Liver (tissue), 8 donors: ENCODE measurements at regions not wholly inside any gene's neighbourhood (a gene's known extent, or its start where the extent isn't known, plus 50 kb on each side); places are given as distances from the start of the nearest gene placed in this dataset.

Experiments used
- DNase-seq: peaks from one replicate; pipeline ENCODE4 v3.0.0-alpha.2; 2017; ENCODE audit warnings: low spot score
- H3K27ac ChIP-seq, 2 donors: one replicate each; pipeline ENCODE4 v1.7.0; 2013; ENCODE audit warnings: inconsistent platforms in 2 of 2, low read length in 2 of 2, control low read depth in 1 of 2, low read depth in 1 of 2, mild to moderate bottlenecking in 1 of 2
- H3K27me3 ChIP-seq, 4 donors: one replicate each; pipeline versions ENCODE4 v1.6.1 to v1.7.0; 2013; ENCODE audit warnings: low read length in 3 of 4, inconsistent platforms in 1 of 4, mild to moderate bottlenecking in 1 of 4, moderate library complexity in 1 of 4; ENCODE audit not compliant: control insufficient read depth in 4 of 4, insufficient read depth in 4 of 4
- H3K36me3 ChIP-seq, 4 donors: one replicate each; pipeline versions ENCODE4 v1.6.1 to v1.7.0; 2013; ENCODE audit warnings: low read length in 3 of 4, mild to moderate bottlenecking in 3 of 4, low read depth in 1 of 4, moderate library complexity in 1 of 4; ENCODE audit not compliant: control insufficient read depth in 4 of 4, insufficient read depth in 3 of 4
- H3K4me1 ChIP-seq, 4 donors: one replicate each; pipeline versions ENCODE4 v1.6.1 to v1.7.0; 2013; ENCODE audit warnings: low read length in 3 of 4, mild to moderate bottlenecking in 3 of 4, moderate library complexity in 1 of 4; ENCODE audit not compliant: control insufficient read depth in 4 of 4, insufficient read depth in 4 of 4
- H3K4me3 ChIP-seq, 3 donors: one replicate each; pipeline versions ENCODE4 v1.6.1 to v1.7.0; 2013; ENCODE audit warnings: low read length in 3 of 3, control low read depth in 1 of 3, low read depth in 1 of 3, mild to moderate bottlenecking in 1 of 3
- H3K9ac ChIP-seq, 2 donors: one replicate each; pipeline ENCODE4 v1.7.0; 2013; ENCODE audit warnings: low read length in 2 of 2, mild to moderate bottlenecking in 2 of 2, moderate library complexity in 2 of 2, control low read depth in 1 of 2, low read depth in 1 of 2
- H3K9me3 ChIP-seq, 4 donors: one replicate each; pipeline versions ENCODE4 v1.6.1 to v1.7.0; 2013; ENCODE audit warnings: low read length in 3 of 4; ENCODE audit not compliant: control insufficient read depth in 4 of 4
- ATF3 ChIP-seq: IDR thresholded peaks from 2 replicates; pipeline ENCODE4 v1.6.1; 2016; ENCODE audit warnings: antibody characterized with exemption
- CTCF ChIP-seq: fragments of 150-350 bp; IDR thresholded peaks from 2 replicates; pipeline ENCODE4 v1.5.1; 2017; ENCODE audit warnings: improper control_type of control experiment, low read depth, low read length; ENCODE audit not compliant: missing input control
- EGR1 ChIP-seq, 2 donors: IDR thresholded peaks; 2 replicates each; pipeline ENCODE4 v1.6.1; 2016 to 2018; ENCODE audit warnings: antibody characterized with exemption in 2 of 2, low read depth in 2 of 2
- FOXA1 ChIP-seq: IDR thresholded peaks from 2 replicates; pipeline ENCODE4 v1.6.1; 2016; ENCODE audit warnings: antibody characterized with exemption
- FOXA2 ChIP-seq: IDR thresholded peaks from 2 replicates; pipeline ENCODE4 v1.6.1; 2016; ENCODE audit warnings: antibody characterized with exemption
- GABPA ChIP-seq, 2 donors: IDR thresholded peaks in 1 of 2; conservative IDR thresholded peaks in 1 of 2; 2 replicates each; pipeline ENCODE4 v1.6.1; 2016; ENCODE audit warnings: antibody characterized with exemption in 2 of 2, mild to moderate bottlenecking in 1 of 2, moderate library complexity in 1 of 2
- HNF4A ChIP-seq, 2 donors: conservative IDR thresholded peaks; 2 replicates each; pipeline ENCODE4 v1.6.1; 2016; ENCODE audit warnings: antibody characterized with exemption in 2 of 2, mild to moderate bottlenecking in 2 of 2
- HNF4G ChIP-seq: IDR thresholded peaks from 2 replicates; pipeline ENCODE4 v1.6.1; 2016; ENCODE audit warnings: antibody characterized with exemption
- JUND ChIP-seq, 2 donors: IDR thresholded peaks; 2 replicates each; pipeline ENCODE4 v1.6.1; 2016; ENCODE audit warnings: antibody characterized with exemption in 2 of 2
- MAX ChIP-seq: IDR thresholded peaks from 2 replicates; pipeline ENCODE4 v1.6.1; 2016; ENCODE audit warnings: antibody characterized with exemption
- NR2F2 ChIP-seq: IDR thresholded peaks from 2 replicates; pipeline ENCODE4 v1.6.1; 2016; ENCODE audit warnings: antibody characterized with exemption
- RAD21 ChIP-seq, 2 donors: IDR thresholded peaks; 2 replicates each; pipeline ENCODE4 v1.6.1; 2016; ENCODE audit warnings: antibody characterized with exemption in 2 of 2, mild to moderate bottlenecking in 2 of 2
- REST ChIP-seq: IDR thresholded peaks from 2 replicates; pipeline ENCODE4 v1.6.1; 2016; ENCODE audit warnings: antibody characterized with exemption, mild to moderate bottlenecking
- RXRA ChIP-seq, 2 donors: IDR thresholded peaks; 2 replicates each; pipeline ENCODE4 v1.6.1; 2017 to 2018; ENCODE audit warnings: antibody characterized with exemption in 2 of 2, mild to moderate bottlenecking in 1 of 2
- SP1 ChIP-seq: IDR thresholded peaks from 2 replicates; pipeline ENCODE4 v1.6.1; 2018; ENCODE audit warnings: antibody characterized with exemption, mild to moderate bottlenecking
- TAF1 ChIP-seq: conservative IDR thresholded peaks from 2 replicates; pipeline ENCODE4 v1.6.1; 2016; ENCODE audit warnings: antibody characterized with exemption, mild to moderate bottlenecking
- YY1 ChIP-seq: IDR thresholded peaks from 2 replicates; pipeline ENCODE4 v1.6.1; 2016; ENCODE audit warnings: antibody characterized with exemption, mild to moderate bottlenecking
- ZBTB33 ChIP-seq: IDR thresholded peaks from 2 replicates; pipeline ENCODE4 v1.6.1; 2016; ENCODE audit warnings: antibody characterized with exemption
- WGBS: extraction: QIAGEN DNeasy Blood & Tissue Kit; methylation state at CpG from one replicate; pipeline ENCODE4 v1.1.7; 2013; 5-methylcytosine and 5-hydroxymethylcytosine counted together
- donor health status: healthy.
- donor health status: healthy.
- donor health status: healthy.
- donor health status: healthy.
- donor health status: healthy.

- Histone ChIP-seq H3K27ac (no peak overlapping the region), H3K9me3 (no peaks in the 10 kb centered on the region), H3K9ac (no peak overlapping the region), H3K4me1 (no peaks in the 10 kb centered on the region), H3K36me3 (no peaks in the 10 kb centered on the region), H3K27me3 (no peaks in the 10 kb centered on the region), H3K4me3 (no peak overlapping the region)
- TF ChIP-seq ATF3: no peak
- TF ChIP-seq SP1: no peak
- TF ChIP-seq FOXA2: no peak
- no peak for TF ChIP-seq NR2F2
- no peak for TF ChIP-seq MAX
- TF ChIP-seq EGR1 (IDR thresholded peaks at IDR 0.05; ENCODE audit: low read depth in 2 of 2): no peak
- no peak for TF ChIP-seq JUND (IDR thresholded peaks at IDR 0.05)
- no peak for TF ChIP-seq ZBTB33
- TF ChIP-seq CTCF: no peak
- TF ChIP-seq FOXA1: no peak
- TF ChIP-seq HNF4G: no peak
- TF ChIP-seq YY1: no peak
- no peak for TF ChIP-seq RXRA (IDR thresholded peaks at IDR 0.05)
- TF ChIP-seq TAF1: no peak
- TF ChIP-seq HNF4A (conservative IDR thresholded peaks at IDR 0.05): no peak
- no peak for TF ChIP-seq RAD21 (IDR thresholded peaks at IDR 0.05)
- no peak for TF ChIP-seq REST
- TF ChIP-seq GABPA (IDR thresholded peaks at IDR 0.05 in 1 of 2, conservative IDR thresholded peaks at IDR 0.05 in 1 of 2): no peak
- 94% methylated on average over 5 of the region's 5 CpGs for WGBS
- no peak for DNase-seq
Measured at GRCh38 chr1:22371408-22371807, 80.2 kb upstream of the ZBTB40 start.

GRCh38 chr1:22373252-22373651 lies 78.4 kb upstream of the ZBTB40 start:
- Histone ChIP-seq H3K27ac (no peak overlapping the region), H3K9ac (no peak overlapping the region), H3K9me3 (no peaks in the 10 kb centered on the region), H3K27me3 (no peaks in the 10 kb centered on the region), H3K36me3 (no peaks in the 10 kb centered on the region), H3K4me3 (no peak overlapping the region), H3K4me1 (no peaks in the 10 kb centered on the region)
- DNase-seq: no peak
- TF ChIP-seq TAF1 (no peak), CTCF (no peak), GABPA (IDR thresholded peaks at IDR 0.05 in 1 of 2, conservative IDR thresholded peaks at IDR 0.05 in 1 of 2) (no peak), EGR1 (IDR thresholded peaks at IDR 0.05; ENCODE audit: low read depth in 2 of 2) (no peak), NR2F2 (no peak), MAX (no peak), RXRA (IDR thresholded peaks at IDR 0.05) (no peak), FOXA1 (no peak), REST (no peak), YY1 (no peak), JUND (IDR thresholded peaks at IDR 0.05) (no peak)
